ENCODE measurements at regions not wholly inside any gene's neighbourhood (a gene's known extent, or its start where the extent isn't known, plus 50 kb on each side); places are given as distances from the start of the nearest gene placed in this dataset.

DNA sequence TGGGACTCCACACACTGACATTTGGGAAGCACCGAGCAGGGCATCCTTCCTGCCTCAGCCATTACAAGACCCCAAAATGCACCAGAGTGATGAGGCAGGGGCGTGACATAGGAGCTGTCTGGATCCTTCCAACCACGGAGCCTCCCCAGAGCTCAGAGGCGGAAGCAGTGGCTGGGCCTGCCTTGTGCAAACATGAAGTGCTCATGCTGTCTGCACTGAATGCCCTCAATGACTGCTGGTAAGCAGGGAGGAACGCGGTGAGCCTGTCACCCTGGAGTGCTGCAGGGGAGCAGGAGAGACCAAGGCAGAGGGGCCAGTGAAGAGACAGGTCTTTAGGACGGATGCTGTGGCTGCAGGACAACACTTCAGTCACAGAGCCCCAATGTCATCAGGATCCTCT is 60.2 kb upstream of the HRH2 start:
- no peak overlapping the region for H3K4me3 Mint-ChIP-seq (ENCODE audit: unreplicated experiment)
- H3K4me1 Mint-ChIP-seq (ENCODE audit: unreplicated experiment), result no peaks in the 10 kb centered on the region
- no peak overlapping the region for H3K27ac Mint-ChIP-seq (ENCODE audit: unreplicated experiment)
- no peaks in the 10 kb centered on the region for H3K36me3 Mint-ChIP-seq (ENCODE audit: low read depth, unreplicated experiment)
- H3K27me3 Mint-ChIP-seq (ENCODE audit: unreplicated experiment), result peaks cover 2% of the 10 kb centered on the region
- DNase-seq (ENCODE audit: low spot score), result no peak
- H3K9me3 Mint-ChIP-seq (ENCODE audit: unreplicated experiment), result no peaks in the 10 kb centered on the region
- TF ChIP-seq CTCF (IDR thresholded peaks at IDR 0.05; ENCODE audit: unreplicated experiment), result no peak

DNA sequence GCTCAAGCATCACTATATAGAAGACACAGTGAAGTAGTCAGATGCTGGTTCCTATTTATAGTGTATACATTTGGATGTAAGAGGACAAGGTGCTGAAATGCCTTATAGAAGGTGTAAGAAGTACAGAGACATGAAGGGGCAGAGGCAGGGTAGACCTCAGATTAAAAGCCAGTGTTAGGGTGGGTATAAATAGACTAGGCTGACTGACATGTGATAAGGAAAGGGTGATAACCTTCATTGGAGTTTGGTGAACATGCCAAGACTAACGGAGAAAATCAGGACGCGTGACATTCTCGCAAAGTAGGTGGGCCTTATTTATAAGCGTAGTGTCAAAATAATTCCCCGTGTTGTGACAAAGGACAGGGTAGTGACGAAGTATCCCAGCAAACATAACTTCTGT is 59.1 kb upstream of the HRH2 start:
- Mint-ChIP-seq H3K27ac (ENCODE audit: unreplicated experiment) (no peak overlapping the region), H3K9me3 (ENCODE audit: unreplicated experiment) (no peaks in the 10 kb centered on the region), H3K27me3 (ENCODE audit: unreplicated experiment) (peaks cover 2% of the 10 kb centered on the region)

DNA sequence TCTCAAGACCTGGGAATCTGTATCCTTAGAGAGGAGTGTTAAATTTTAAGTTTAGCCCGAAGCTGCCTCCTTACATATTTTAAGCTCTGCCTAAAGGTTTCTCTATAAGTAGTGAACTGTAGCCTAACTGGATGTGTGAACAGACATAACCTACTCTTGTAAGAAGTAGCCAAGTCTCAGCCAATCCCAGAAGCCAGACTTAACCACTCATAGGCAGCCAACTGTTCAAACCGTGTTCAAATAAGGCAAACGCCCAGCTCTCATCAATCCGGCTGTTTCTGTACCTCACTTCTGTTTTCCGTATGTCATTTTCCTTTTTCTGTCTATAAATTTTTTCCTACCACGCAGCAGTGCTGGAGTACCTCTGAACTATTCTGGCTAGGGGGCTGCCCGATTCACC is 58.7 kb upstream of the HRH2 start:
- no peak for TF ChIP-seq CTCF (IDR thresholded peaks at IDR 0.05; ENCODE audit: unreplicated experiment)

More for the DNA sequence above, 59.1 kb upstream of the HRH2 start:
- no peak overlapping the region for H3K4me3 Mint-ChIP-seq (ENCODE audit: unreplicated experiment)
- no peaks in the 10 kb centered on the region for H3K4me1 Mint-ChIP-seq (ENCODE audit: unreplicated experiment)
- TF ChIP-seq CTCF (IDR thresholded peaks at IDR 0.05; ENCODE audit: unreplicated experiment), result no peak
- no peak for DNase-seq (ENCODE audit: low spot score)
- no peaks in the 10 kb centered on the region for H3K36me3 Mint-ChIP-seq (ENCODE audit: low read depth, unreplicated experiment)

GRCh38 chr5:175603987-175604739 is 53.7 kb upstream of the HRH2 start:
- H3K27ac Mint-ChIP-seq (ENCODE audit: unreplicated experiment), result peak overlapping the region; percentile 22
- DNase-seq (ENCODE audit: low spot score), result no peak
- H3K4me1 Mint-ChIP-seq (ENCODE audit: unreplicated experiment), result no peaks in the 10 kb centered on the region
- TF ChIP-seq CTCF (IDR thresholded peaks at IDR 0.05; ENCODE audit: unreplicated experiment), result no peak
- no peak overlapping the region for H3K4me3 Mint-ChIP-seq (ENCODE audit: unreplicated experiment)
- no peaks in the 10 kb centered on the region for H3K36me3 Mint-ChIP-seq (ENCODE audit: low read depth, unreplicated experiment)
- no peaks in the 10 kb centered on the region for H3K27me3 Mint-ChIP-seq (ENCODE audit: unreplicated experiment)
- no peaks in the 10 kb centered on the region for H3K9me3 Mint-ChIP-seq (ENCODE audit: unreplicated experiment)

More for the DNA sequence above, 58.7 kb upstream of the HRH2 start:
- no peak overlapping the region for H3K4me3 Mint-ChIP-seq (ENCODE audit: unreplicated experiment)
- no peak overlapping the region for H3K27ac Mint-ChIP-seq (ENCODE audit: unreplicated experiment)
- no peaks in the 10 kb centered on the region for H3K36me3 Mint-ChIP-seq (ENCODE audit: low read depth, unreplicated experiment)
- peaks cover 2% of the 10 kb centered on the region for H3K27me3 Mint-ChIP-seq (ENCODE audit: unreplicated experiment)
- no peaks in the 10 kb centered on the region for H3K4me1 Mint-ChIP-seq (ENCODE audit: unreplicated experiment)
- no peaks in the 10 kb centered on the region for H3K9me3 Mint-ChIP-seq (ENCODE audit: unreplicated experiment)
- no peak for DNase-seq (ENCODE audit: low spot score)

- H3K27me3 Mint-ChIP-seq (ENCODE audit: unreplicated experiment), result peaks cover 3% of the 10 kb centered on the region
- no peak overlapping the region for H3K4me3 Mint-ChIP-seq (ENCODE audit: unreplicated experiment)
- DNase-seq (ENCODE audit: low spot score), result no peak
- H3K9me3 Mint-ChIP-seq (ENCODE audit: unreplicated experiment), result no peaks in the 10 kb centered on the region
- no peak overlapping the region for H3K27ac Mint-ChIP-seq (ENCODE audit: unreplicated experiment)
- H3K4me1 Mint-ChIP-seq (ENCODE audit: unreplicated experiment), result no peaks in the 10 kb centered on the region
- TF ChIP-seq CTCF (IDR thresholded peaks at IDR 0.05; ENCODE audit: unreplicated experiment), result no peak
- H3K36me3 Mint-ChIP-seq (ENCODE audit: low read depth, unreplicated experiment), result peaks cover 4% of the 10 kb centered on the region
These were observed 51.5 kb upstream of the HRH2 start for GRCh38 chr5:175606409-175606808.

Measured in endothelial cell (in vitro differentiated cells).